ENCODE measurements at regions not wholly inside any gene's neighbourhood (a gene's known extent, or its start where the extent isn't known, plus 50 kb on each side); places are given as distances from the start of the nearest gene placed in this dataset.

GRCh38 chr7:25579778-25580075 lies 351.4 kb upstream of the NPVF start:
- TF ChIP-seq, protein P1, sequence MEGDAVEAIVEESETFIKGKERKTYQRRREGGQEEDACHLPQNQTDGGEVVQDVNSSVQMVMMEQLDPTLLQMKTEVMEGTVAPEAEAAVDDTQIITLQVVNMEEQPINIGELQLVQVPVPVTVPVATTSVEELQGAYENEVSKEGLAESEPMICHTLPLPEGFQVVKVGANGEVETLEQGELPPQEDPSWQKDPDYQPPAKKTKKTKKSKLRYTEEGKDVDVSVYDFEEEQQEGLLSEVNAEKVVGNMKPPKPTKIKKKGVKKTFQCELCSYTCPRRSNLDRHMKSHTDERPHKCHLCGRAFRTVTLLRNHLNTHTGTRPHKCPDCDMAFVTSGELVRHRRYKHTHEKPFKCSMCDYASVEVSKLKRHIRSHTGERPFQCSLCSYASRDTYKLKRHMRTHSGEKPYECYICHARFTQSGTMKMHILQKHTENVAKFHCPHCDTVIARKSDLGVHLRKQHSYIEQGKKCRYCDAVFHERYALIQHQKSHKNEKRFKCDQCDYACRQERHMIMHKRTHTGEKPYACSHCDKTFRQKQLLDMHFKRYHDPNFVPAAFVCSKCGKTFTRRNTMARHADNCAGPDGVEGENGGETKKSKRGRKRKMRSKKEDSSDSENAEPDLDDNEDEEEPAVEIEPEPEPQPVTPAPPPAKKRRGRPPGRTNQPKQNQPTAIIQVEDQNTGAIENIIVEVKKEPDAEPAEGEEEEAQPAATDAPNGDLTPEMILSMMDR (IDR thresholded peaks at IDR 0.05) = no peak
- no peak for TF ChIP-seq POLR2A (IDR thresholded peaks at IDR 0.05)
